GM23338 (cell line): ENCODE measurements at regions not wholly inside any gene's neighbourhood (a gene's known extent, or its start where the extent isn't known, plus 50 kb on each side); places are given as distances from the start of the nearest gene placed in this dataset.

Experiments used
- ATAC-seq: fragments of 200-7000 bp; cut with Tn5 transposase; 3 replicates; pipeline ENCODE4 v1.9.1; 2020
- DNase-seq: peaks from one replicate; pipeline ENCODE4 v3.0.0-alpha.2; 2015; ENCODE audit warnings: low spot score
- H2AFZ ChIP-seq: fragments of 200-600 bp; sonication (generic); 2 replicates; pipeline ENCODE4 v1.8.0; 2016; ENCODE audit warnings: antibody characterized with exemption, mild to moderate bottlenecking, moderate library complexity
- H3F3A ChIP-seq: fragments of 200-600 bp; sonication (generic); replicated peaks from 2 replicates; pipeline ENCODE4 v1.8.0; 2017; ENCODE audit warnings: antibody characterized with exemption, mixed run types, low read depth
- H3K27ac ChIP-seq: fragments of 200-600 bp; sonication (generic); 2 replicates; pipeline ENCODE4 v1.6.1; 2016; ENCODE audit warnings: low read depth
- H3K27me3 ChIP-seq: fragments of 200-600 bp; sonication (generic); 2 replicates; pipeline ENCODE4 v1.8.0; 2016; ENCODE audit warnings: mild to moderate bottlenecking, mixed run types, moderate library complexity; ENCODE audit not compliant: insufficient read depth
- H3K36me3 ChIP-seq: fragments of 200-600 bp; sonication (generic); 2 replicates; pipeline ENCODE4 v1.8.0; 2016; ENCODE audit warnings: mild to moderate bottlenecking; ENCODE audit not compliant: insufficient read depth
- H3K4me1 ChIP-seq: fragments of 200-600 bp; sonication (generic); 2 replicates; pipeline ENCODE4 v1.8.0; 2016; ENCODE audit warnings: mild to moderate bottlenecking, moderate library complexity; ENCODE audit not compliant: insufficient read depth
- H3K4me2 ChIP-seq: fragments of 200-600 bp; sonication (generic); 2 replicates; pipeline ENCODE4 v1.7.1; 2017; ENCODE audit warnings: mixed run types
- H3K4me3 ChIP-seq: fragments of 200-600 bp; sonication (generic); 2 replicates; pipeline ENCODE4 v1.6.1; 2016; ENCODE audit warnings: mixed run types
- H3K79me2 ChIP-seq: fragments of 200-600 bp; sonication (generic); replicated peaks from 2 replicates; pipeline ENCODE4 v1.8.0; 2017; ENCODE audit warnings: mild to moderate bottlenecking; ENCODE audit not compliant: insufficient read depth
- H3K9me2 ChIP-seq: fragments of 200-600 bp; sonication (generic); 2 replicates; pipeline ENCODE4 v1.8.0; 2017; ENCODE audit not compliant: insufficient read depth
- H4K20me1 ChIP-seq: fragments of 200-600 bp; sonication (generic); replicated peaks from 2 replicates; pipeline ENCODE4 v1.8.0; 2017; ENCODE audit warnings: mild to moderate bottlenecking; ENCODE audit not compliant: insufficient read depth
- H3K27ac Mint-ChIP-seq: 2 replicates; pipeline ENCODE4 v1.8.0; 2020; ENCODE audit warnings: inconsistent platforms, mild to moderate bottlenecking, moderate library complexity, mixed read lengths
- H3K27me3 Mint-ChIP-seq: 3 replicates; pipeline ENCODE4 v1.8.0; 2022; ENCODE audit warnings: low read depth, mild to moderate bottlenecking, moderate library complexity, mixed read lengths, inconsistent platforms; ENCODE audit not compliant: insufficient read depth, poor library complexity
- H3K36me3 Mint-ChIP-seq: 3 replicates; pipeline ENCODE4 v1.8.0; 2021; ENCODE audit warnings: low read depth, mild to moderate bottlenecking, inconsistent platforms, moderate library complexity, mixed read lengths
- H3K4me1 Mint-ChIP-seq: 3 replicates; pipeline ENCODE4 v1.8.0; 2020; ENCODE audit warnings: mild to moderate bottlenecking, inconsistent platforms, mixed read lengths
- H3K4me3 Mint-ChIP-seq: 3 replicates; pipeline ENCODE4 v1.8.0; 2021; ENCODE audit warnings: moderate library complexity, mild to moderate bottlenecking, inconsistent platforms, mixed read lengths
- H3K9me3 Mint-ChIP-seq: 3 replicates; pipeline ENCODE4 v1.8.0; 2020; ENCODE audit warnings: moderate library complexity, mild to moderate bottlenecking, inconsistent platforms, mixed read lengths
- CREB1 ChIP-seq: fragments of 250-450 bp; sonication (Bioruptor Pico); IDR thresholded peaks from 2 replicates; pipeline ENCODE4 v1.5.0; 2020; ENCODE audit warnings: low read depth, mild to moderate bottlenecking, moderate library complexity
- EZH2 ChIP-seq: fragments of 200-600 bp; sonication (generic); IDR thresholded peaks from one replicate; pipeline ENCODE4 v1.8.0; 2017; ENCODE audit warnings: antibody characterized with exemption, mild to moderate bottlenecking, low read depth; ENCODE audit not compliant: unreplicated experiment
- EZH2phosphoT487 ChIP-seq: fragments of 200-600 bp; sonication (generic); IDR thresholded peaks from one replicate; pipeline ENCODE4 v1.8.1; 2018; ENCODE audit warnings: antibody characterized with exemption; ENCODE audit not compliant: unreplicated experiment
- JUNB ChIP-seq: IDR thresholded peaks from one replicate; pipeline ENCODE4 v1.6.1; 2016; ENCODE audit warnings: antibody characterized with exemption; ENCODE audit not compliant: unreplicated experiment
- NANOG ChIP-seq: IDR thresholded peaks from 2 replicates; pipeline ENCODE4 v1.6.1; 2016; ENCODE audit warnings: antibody characterized with exemption, borderline replicate concordance
- POLR2AphosphoS5 ChIP-seq: IDR thresholded peaks from 2 replicates; pipeline ENCODE4 v1.6.1; 2016; ENCODE audit warnings: antibody characterized with exemption, low read depth
- STAT1 ChIP-seq: IDR thresholded peaks from one replicate; pipeline ENCODE4 v1.6.1; 2016; ENCODE audit warnings: antibody characterized with exemption; ENCODE audit not compliant: unreplicated experiment
- ZNF114 ChIP-seq: fragments of 250-450 bp; sonication (Bioruptor Pico); IDR thresholded peaks from 2 replicates; pipeline ENCODE4 v1.5.0; 2020; ENCODE audit warnings: mild to moderate bottlenecking, moderate library complexity
- ZNF331 ChIP-seq: fragments of 250-450 bp; sonication (Bioruptor Pico); IDR thresholded peaks from 2 replicates; pipeline ENCODE4 v1.5.0; 2020; ENCODE audit warnings: low read depth, mild to moderate bottlenecking, moderate library complexity
- TF ChIP-seq, protein P1 (sequence below): IDR thresholded peaks from one replicate; pipeline ENCODE4 v1.6.1; 2018; ENCODE audit warnings: antibody characterized with exemption; ENCODE audit not compliant: unreplicated experiment
- TF ChIP-seq, protein P2 (sequence below): fragments of 250-450 bp; sonication (Bioruptor Pico); IDR thresholded peaks from 2 replicates; pipeline ENCODE4 v1.5.0; 2020; ENCODE audit warnings: mild to moderate bottlenecking, moderate library complexity
- TF ChIP-seq, protein P3 (sequence below), 2 experiments: fragments of 200-600 bp in 1 of 2; sonication (generic) in 1 of 2; conservative IDR thresholded peaks; 2 replicates each; pipeline versions ENCODE4 v1.5.1 to v1.6.1; 2016 to 2017; ENCODE audit warnings: antibody characterized with exemption in 2 of 2, low read depth in 2 of 2, mild to moderate bottlenecking in 2 of 2, moderate library complexity in 1 of 2
- TF ChIP-seq, protein P4 (sequence below): IDR thresholded peaks from 2 replicates; pipeline ENCODE4 v1.6.1; 2016; ENCODE audit warnings: antibody characterized with exemption

DNA sequence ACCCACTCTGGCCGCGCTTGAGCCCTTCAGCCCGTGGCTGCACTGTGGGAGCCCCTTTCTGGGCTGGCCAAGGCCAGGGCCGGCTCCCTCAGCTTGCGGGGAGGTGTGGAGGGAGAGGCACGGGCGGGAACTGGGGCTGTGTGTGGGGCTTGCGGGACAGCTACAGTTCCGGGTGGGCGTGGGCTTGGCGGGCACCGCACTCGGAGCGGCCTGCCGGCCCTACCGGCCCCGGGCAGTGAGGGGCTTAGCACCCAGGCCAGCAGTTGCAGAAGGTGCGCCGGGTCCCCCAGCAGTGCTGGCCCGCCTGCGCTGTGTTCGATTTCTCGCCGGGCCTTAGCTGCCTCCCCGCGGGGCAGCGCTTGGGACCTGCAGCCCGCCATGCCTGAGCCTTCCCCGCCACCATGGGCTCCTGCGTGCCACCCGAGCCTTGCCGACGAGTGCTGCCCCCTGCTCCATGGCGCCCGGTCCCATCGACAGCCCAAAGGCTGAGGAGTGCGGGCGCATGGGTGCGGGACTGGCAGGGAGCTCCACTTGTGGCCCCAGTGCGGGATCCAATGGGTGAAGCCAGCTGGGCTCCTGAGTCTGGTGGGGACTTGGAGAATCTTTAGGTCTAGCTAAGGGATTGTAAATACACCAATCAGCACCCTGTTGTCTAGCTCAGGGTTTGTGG, 173.7 kb upstream of the FIGN start:
- no peak overlapping the region for H3K27ac ChIP-seq
- H4K20me1 ChIP-seq, result no peaks in the 10 kb centered on the region
- no peaks in the 10 kb centered on the region; the same call in 2 of the 3 replicates for H3K36me3 Mint-ChIP-seq
- peaks cover 10% of the 10 kb centered on the region; the same call in 2 of the 3 replicates for H3K9me3 Mint-ChIP-seq
- no peaks in the 10 kb centered on the region for H3F3A ChIP-seq
- no peaks in the 10 kb centered on the region for H3K4me1 ChIP-seq
- H3K27me3 Mint-ChIP-seq, result no peaks in the 10 kb centered on the region
- DNase-seq (no peak), ATAC-seq (no peak)
- H3K4me3 ChIP-seq, result no peak overlapping the region
- no peaks in the 10 kb centered on the region for H3K9me2 ChIP-seq
- no peak overlapping the region for H3K27ac Mint-ChIP-seq
- H3K27me3 ChIP-seq, result no peaks in the 10 kb centered on the region
- H3K4me2 ChIP-seq, result no peak overlapping the region
- H3K79me2 ChIP-seq, result no peaks in the 10 kb centered on the region
- no peak overlapping the region for H3K4me3 Mint-ChIP-seq
- H2AFZ ChIP-seq, result no peak overlapping the region
- no peaks in the 10 kb centered on the region; the same call in 2 of the 3 replicates for H3K4me1 Mint-ChIP-seq
- TF ChIP-seq, protein P1, sequence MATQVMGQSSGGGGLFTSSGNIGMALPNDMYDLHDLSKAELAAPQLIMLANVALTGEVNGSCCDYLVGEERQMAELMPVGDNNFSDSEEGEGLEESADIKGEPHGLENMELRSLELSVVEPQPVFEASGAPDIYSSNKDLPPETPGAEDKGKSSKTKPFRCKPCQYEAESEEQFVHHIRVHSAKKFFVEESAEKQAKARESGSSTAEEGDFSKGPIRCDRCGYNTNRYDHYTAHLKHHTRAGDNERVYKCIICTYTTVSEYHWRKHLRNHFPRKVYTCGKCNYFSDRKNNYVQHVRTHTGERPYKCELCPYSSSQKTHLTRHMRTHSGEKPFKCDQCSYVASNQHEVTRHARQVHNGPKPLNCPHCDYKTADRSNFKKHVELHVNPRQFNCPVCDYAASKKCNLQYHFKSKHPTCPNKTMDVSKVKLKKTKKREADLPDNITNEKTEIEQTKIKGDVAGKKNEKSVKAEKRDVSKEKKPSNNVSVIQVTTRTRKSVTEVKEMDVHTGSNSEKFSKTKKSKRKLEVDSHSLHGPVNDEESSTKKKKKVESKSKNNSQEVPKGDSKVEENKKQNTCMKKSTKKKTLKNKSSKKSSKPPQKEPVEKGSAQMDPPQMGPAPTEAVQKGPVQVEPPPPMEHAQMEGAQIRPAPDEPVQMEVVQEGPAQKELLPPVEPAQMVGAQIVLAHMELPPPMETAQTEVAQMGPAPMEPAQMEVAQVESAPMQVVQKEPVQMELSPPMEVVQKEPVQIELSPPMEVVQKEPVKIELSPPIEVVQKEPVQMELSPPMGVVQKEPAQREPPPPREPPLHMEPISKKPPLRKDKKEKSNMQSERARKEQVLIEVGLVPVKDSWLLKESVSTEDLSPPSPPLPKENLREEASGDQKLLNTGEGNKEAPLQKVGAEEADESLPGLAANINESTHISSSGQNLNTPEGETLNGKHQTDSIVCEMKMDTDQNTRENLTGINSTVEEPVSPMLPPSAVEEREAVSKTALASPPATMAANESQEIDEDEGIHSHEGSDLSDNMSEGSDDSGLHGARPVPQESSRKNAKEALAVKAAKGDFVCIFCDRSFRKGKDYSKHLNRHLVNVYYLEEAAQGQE, result no peak
- TF ChIP-seq STAT1 (no peak), ZNF114 (CRISPR knock-in tag) (no peak), EZH2phosphoT487 (no peak), CREB1 (no peak), NANOG (no peak), POLR2AphosphoS5 (no peak), JUNB (no peak), ZNF331 (CRISPR knock-in tag) (no peak), EZH2 (no peak)
- TF ChIP-seq, protein P2, sequence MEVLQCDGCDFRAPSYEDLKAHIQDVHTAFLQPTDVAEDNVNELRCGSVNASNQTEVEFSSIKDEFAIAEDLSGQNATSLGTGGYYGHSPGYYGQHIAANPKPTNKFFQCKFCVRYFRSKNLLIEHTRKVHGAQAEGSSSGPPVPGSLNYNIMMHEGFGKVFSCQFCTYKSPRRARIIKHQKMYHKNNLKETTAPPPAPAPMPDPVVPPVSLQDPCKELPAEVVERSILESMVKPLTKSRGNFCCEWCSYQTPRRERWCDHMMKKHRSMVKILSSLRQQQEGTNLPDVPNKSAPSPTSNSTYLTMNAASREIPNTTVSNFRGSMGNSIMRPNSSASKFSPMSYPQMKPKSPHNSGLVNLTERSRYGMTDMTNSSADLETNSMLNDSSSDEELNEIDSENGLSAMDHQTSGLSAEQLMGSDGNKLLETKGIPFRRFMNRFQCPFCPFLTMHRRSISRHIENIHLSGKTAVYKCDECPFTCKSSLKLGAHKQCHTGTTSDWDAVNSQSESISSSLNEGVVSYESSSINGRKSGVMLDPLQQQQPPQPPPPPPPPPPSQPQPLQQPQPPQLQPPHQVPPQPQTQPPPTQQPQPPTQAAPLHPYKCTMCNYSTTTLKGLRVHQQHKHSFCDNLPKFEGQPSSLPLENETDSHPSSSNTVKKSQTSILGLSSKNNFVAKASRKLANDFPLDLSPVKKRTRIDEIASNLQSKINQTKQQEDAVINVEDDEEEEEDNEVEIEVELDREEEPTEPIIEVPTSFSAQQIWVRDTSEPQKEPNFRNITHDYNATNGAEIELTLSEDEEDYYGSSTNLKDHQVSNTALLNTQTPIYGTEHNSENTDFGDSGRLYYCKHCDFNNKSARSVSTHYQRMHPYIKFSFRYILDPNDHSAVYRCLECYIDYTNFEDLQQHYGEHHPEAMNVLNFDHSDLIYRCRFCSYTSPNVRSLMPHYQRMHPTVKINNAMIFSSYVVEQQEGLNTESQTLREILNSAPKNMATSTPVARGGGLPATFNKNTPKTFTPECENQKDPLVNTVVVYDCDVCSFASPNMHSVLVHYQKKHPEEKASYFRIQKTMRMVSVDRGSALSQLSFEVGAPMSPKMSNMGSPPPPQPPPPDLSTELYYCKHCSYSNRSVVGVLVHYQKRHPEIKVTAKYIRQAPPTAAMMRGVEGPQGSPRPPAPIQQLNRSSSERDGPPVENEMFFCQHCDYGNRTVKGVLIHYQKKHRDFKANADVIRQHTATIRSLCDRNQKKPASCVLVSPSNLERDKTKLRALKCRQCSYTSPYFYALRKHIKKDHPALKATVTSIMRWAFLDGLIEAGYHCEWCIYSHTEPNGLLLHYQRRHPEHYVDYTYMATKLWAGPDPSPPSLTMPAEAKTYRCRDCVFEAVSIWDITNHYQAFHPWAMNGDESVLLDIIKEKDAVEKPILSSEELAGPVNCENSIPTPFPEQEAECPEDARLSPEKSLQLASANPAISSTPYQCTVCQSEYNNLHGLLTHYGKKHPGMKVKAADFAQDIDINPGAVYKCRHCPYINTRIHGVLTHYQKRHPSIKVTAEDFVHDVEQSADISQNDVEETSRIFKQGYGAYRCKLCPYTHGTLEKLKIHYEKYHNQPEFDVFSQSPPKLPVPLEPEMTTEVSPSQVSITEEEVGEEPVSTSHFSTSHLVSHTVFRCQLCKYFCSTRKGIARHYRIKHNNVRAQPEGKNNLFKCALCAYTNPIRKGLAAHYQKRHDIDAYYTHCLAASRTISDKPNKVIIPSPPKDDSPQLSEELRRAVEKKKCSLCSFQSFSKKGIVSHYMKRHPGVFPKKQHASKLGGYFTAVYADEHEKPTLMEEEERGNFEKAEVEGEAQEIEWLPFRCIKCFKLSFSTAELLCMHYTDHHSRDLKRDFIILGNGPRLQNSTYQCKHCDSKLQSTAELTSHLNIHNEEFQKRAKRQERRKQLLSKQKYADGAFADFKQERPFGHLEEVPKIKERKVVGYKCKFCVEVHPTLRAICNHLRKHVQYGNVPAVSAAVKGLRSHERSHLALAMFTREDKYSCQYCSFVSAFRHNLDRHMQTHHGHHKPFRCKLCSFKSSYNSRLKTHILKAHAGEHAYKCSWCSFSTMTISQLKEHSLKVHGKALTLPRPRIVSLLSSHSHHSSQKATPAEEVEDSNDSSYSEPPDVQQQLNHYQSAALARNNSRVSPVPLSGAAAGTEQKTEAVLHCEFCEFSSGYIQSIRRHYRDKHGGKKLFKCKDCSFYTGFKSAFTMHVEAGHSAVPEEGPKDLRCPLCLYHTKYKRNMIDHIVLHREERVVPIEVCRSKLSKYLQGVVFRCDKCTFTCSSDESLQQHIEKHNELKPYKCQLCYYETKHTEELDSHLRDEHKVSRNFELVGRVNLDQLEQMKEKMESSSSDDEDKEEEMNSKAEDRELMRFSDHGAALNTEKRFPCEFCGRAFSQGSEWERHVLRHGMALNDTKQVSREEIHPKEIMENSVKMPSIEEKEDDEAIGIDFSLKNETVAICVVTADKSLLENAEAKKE, result no peak
- TF ChIP-seq, protein P3, sequence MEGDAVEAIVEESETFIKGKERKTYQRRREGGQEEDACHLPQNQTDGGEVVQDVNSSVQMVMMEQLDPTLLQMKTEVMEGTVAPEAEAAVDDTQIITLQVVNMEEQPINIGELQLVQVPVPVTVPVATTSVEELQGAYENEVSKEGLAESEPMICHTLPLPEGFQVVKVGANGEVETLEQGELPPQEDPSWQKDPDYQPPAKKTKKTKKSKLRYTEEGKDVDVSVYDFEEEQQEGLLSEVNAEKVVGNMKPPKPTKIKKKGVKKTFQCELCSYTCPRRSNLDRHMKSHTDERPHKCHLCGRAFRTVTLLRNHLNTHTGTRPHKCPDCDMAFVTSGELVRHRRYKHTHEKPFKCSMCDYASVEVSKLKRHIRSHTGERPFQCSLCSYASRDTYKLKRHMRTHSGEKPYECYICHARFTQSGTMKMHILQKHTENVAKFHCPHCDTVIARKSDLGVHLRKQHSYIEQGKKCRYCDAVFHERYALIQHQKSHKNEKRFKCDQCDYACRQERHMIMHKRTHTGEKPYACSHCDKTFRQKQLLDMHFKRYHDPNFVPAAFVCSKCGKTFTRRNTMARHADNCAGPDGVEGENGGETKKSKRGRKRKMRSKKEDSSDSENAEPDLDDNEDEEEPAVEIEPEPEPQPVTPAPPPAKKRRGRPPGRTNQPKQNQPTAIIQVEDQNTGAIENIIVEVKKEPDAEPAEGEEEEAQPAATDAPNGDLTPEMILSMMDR (conservative IDR thresholded peaks at IDR 0.05; ENCODE audit: low read depth in 2 of 2), result no peak
- TF ChIP-seq, protein P4, sequence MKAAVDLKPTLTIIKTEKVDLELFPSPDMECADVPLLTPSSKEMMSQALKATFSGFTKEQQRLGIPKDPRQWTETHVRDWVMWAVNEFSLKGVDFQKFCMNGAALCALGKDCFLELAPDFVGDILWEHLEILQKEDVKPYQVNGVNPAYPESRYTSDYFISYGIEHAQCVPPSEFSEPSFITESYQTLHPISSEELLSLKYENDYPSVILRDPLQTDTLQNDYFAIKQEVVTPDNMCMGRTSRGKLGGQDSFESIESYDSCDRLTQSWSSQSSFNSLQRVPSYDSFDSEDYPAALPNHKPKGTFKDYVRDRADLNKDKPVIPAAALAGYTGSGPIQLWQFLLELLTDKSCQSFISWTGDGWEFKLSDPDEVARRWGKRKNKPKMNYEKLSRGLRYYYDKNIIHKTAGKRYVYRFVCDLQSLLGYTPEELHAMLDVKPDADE, result no peak
- no peaks in the 10 kb centered on the region for H3K36me3 ChIP-seq
